Hepatocyte (in vitro differentiated cells): ENCODE measurements at regions not wholly inside any gene's neighbourhood (a gene's known extent, or its start where the extent isn't known, plus 50 kb on each side); places are given as distances from the start of the nearest gene placed in this dataset.

Source experiments
- CTCF ChIP-seq: fragments of 200-600 bp; sonication (generic); IDR thresholded peaks from 2 replicates; pipeline ENCODE4 v1.5.1; 2016; ENCODE audit warnings: antibody characterized with exemption, mild to moderate bottlenecking; ENCODE audit not compliant: poor library complexity
- EZH2 ChIP-seq: fragments of 200-600 bp; sonication (generic); IDR thresholded peaks from 2 replicates; pipeline ENCODE4 v1.6.1; 2016; ENCODE audit warnings: antibody characterized with exemption, mild to moderate bottlenecking, borderline replicate concordance
- EZH2phosphoT487 ChIP-seq: fragments of 200-600 bp; sonication (generic); IDR thresholded peaks from one replicate; pipeline ENCODE4 v1.6.1; 2018; ENCODE audit warnings: antibody characterized with exemption, mild to moderate bottlenecking, low read depth, moderate library complexity; ENCODE audit not compliant: unreplicated experiment, severe bottlenecking

GRCh38 chr10:28243923-28244322, 58.9 kb downstream of the MPP7 start:
- no peak for TF ChIP-seq CTCF
- TF ChIP-seq EZH2phosphoT487: no peak
- no peak for TF ChIP-seq EZH2
